ENCODE measurements at regions not wholly inside any gene's neighbourhood (a gene's known extent, or its start where the extent isn't known, plus 50 kb on each side); places are given as distances from the start of the nearest gene placed in this dataset.

DNA sequence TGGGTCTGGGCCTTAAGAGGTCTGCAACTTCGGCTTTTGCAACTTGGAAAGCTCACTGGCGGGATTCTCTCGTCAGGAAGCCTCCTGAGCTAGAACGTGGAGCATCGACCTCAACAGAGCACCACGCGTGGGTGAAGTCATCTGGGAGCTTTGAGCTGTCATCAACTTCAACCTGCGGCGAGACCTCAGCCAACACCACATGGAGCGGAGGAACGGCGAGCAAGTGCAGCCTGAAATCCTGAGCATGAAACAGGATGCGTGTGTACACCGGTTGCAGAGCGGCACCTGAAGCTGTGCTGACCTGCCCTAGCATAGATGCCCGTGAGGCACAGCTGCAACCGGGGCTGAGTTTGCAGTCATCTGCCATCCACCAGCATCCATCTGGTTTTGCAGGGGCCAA is 295.7 kb upstream of the SHH start:
- H3K9ac ChIP-seq (ENCODE audit: low read depth, low read length) = no peak overlapping the region
- WGBS = 94% methylated on average over 17 of the region's 17 CpGs
- no peak overlapping the region for H3K27ac ChIP-seq (ENCODE audit: low read depth, low read length)
- no peaks in the 10 kb centered on the region for H3K27me3 ChIP-seq (ENCODE audit: insufficient read depth, low read length)
- no peaks in the 10 kb centered on the region for H3K9me3 ChIP-seq (ENCODE audit: insufficient read depth, low read depth, low read length)
- H3K4me3 ChIP-seq (ENCODE audit: low read length) = no peak overlapping the region
- H3K4me1 ChIP-seq (ENCODE audit: insufficient read depth, low read length) = no peaks in the 10 kb centered on the region
- H3K36me3 ChIP-seq (ENCODE audit: insufficient read depth, low read length) = no peaks in the 10 kb centered on the region

DNA sequence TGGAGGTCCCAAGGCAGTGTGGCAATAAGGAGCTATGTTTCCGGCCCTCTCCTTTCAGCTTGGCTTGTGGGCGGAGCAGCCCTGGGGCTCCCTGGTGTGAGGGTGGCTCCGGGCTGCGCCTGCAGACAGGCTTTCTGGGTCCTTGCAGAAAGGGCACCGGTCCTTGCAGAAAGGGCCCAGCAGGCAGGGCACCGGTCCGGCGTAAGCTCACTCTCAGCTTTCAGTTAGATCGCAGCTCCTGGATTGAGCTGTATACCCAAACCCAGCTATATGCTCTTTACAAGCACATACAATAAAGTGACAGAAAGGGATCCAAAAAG is 293.8 kb upstream of the SHH start:
- no peak overlapping the region for H3K9ac ChIP-seq (ENCODE audit: low read depth, low read length)
- 88% methylated on average over 9 of the region's 9 CpGs for WGBS

DNA sequence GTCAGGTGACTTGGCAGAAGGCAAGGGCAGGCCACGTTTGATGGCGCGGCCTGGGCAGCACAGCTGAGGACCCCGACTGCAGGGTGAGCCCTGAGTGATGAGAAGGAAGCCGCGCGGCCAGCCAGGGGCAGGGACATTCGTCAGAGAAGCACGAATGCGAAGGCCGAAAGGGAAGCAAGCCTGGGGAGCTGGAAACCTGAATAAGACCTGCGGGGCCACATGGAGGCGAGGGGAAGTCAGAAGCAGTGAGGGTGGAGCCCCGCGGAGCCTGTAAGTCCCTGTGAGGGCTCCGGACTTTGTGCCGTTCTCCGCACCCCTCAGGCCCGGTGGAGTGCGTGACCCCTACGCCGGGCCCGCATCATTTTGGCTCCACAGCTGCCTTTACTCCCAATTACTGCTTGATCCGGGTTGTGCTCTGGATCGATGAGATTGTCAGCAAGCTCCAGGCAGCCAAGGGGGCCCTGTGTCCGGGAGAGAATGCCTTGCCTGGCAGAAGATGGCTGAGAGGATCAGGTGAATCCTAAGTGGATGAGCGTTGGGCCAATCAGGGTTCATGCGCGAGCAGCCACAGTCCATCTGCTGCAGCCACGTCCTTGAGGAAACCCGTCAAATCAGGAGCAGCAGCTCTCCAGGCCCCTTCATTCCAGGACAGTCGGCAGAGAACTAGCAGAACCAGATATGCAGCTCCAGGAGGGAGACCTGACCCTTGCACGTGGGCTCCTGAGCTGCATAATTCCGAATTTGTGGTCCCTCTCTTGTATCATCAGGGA is 293.3 kb upstream of the SHH start:
- H3K27me3 ChIP-seq (ENCODE audit: insufficient read depth, low read length) = no peaks in the 10 kb centered on the region
- H3K4me1 ChIP-seq (ENCODE audit: insufficient read depth, low read length) = no peaks in the 10 kb centered on the region
- H3K4me3 ChIP-seq (ENCODE audit: low read length) = no peak overlapping the region
- H3K9me3 ChIP-seq (ENCODE audit: insufficient read depth, low read depth, low read length) = no peaks in the 10 kb centered on the region
- H3K9ac ChIP-seq (ENCODE audit: low read depth, low read length) = no peak overlapping the region
- H3K27ac ChIP-seq (ENCODE audit: low read depth, low read length) = no peak overlapping the region
- WGBS = 93% methylated on average over 34 of the region's 34 CpGs
- H3K36me3 ChIP-seq (ENCODE audit: insufficient read depth, low read length) = no peaks in the 10 kb centered on the region

More for the DNA sequence above, 293.8 kb upstream of the SHH start:
- Histone ChIP-seq H3K4me3 (ENCODE audit: low read length) (no peak overlapping the region), H3K27ac (ENCODE audit: low read depth, low read length) (no peak overlapping the region), H3K9me3 (ENCODE audit: insufficient read depth, low read depth, low read length) (no peaks in the 10 kb centered on the region), H3K27me3 (ENCODE audit: insufficient read depth, low read length) (no peaks in the 10 kb centered on the region), H3K36me3 (ENCODE audit: insufficient read depth, low read length) (no peaks in the 10 kb centered on the region), H3K4me1 (ENCODE audit: insufficient read depth, low read length) (no peaks in the 10 kb centered on the region)

DNA sequence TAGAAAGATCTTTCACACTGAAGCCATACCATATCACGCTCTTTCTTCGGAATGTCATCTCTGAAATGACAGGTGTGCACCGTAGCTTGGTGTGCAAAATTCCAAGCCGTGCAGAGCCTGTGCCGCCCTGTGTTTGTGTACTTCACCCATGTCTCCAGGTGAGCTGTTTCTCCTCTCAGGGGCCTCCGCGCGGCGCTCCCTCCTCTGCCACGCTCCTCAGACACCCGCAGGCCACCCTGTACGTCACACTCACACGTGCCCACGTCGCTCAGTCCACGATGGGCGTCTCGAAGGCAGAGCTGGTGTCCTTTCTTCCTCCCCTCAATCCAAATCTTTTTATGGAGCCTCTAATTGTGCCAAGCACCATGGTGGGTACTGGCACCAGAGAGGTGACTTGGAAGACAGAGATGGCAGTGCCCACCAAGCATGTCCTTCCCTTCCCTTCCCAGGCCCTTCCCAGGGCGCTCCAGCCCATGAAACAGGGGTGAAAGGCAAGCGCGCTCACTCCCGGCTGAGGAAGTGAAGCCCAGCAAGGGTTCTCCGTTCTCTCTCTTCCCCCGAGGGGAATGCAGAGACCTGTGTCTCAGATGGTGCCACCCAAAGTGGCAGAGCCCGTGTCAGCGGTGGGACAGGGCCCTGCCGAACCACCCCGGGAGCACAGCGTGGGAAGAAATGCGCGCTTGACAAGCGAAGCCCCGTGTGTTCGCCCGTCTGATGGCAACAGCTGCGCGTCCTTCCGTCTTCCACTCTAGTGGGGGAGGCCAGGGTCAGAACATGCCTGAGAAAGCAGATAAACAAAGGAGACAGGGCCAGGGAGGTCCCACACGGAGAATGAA is 292.5 kb upstream of the SHH start:
- H3K4me1 ChIP-seq (ENCODE audit: insufficient read depth, low read length) = no peaks in the 10 kb centered on the region
- no peak overlapping the region for H3K9ac ChIP-seq (ENCODE audit: low read depth, low read length)
- 95% methylated on average over 39 of the region's 39 CpGs for WGBS
- no peak overlapping the region for H3K27ac ChIP-seq (ENCODE audit: low read depth, low read length)
- no peak overlapping the region for H3K4me3 ChIP-seq (ENCODE audit: low read length)
- H3K36me3 ChIP-seq (ENCODE audit: insufficient read depth, low read length) = no peaks in the 10 kb centered on the region
- H3K27me3 ChIP-seq (ENCODE audit: insufficient read depth, low read length) = no peaks in the 10 kb centered on the region
- no peaks in the 10 kb centered on the region for H3K9me3 ChIP-seq (ENCODE audit: insufficient read depth, low read depth, low read length)

DNA sequence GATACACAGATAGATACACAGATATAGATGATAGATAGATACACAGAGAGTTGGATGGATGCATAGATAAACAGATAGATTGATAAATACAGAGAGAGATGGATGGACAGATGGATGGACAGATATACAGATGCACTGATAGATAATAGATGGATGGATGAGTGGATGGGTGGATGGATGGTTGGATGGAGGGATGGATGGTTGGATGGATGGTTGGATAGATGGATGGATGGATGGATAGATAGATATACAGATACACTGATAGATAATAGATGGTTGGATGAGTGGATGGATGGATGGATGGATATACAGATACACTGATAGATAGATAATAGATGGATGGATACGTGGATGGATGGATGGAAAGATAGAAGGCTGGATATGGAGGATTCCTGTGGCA is 290.0 kb upstream of the SHH start:
- no peaks in the 10 kb centered on the region for H3K4me1 ChIP-seq (ENCODE audit: insufficient read depth, low read length)
- H3K9ac ChIP-seq (ENCODE audit: low read depth, low read length) = no peak overlapping the region
- no peaks in the 10 kb centered on the region for H3K9me3 ChIP-seq (ENCODE audit: insufficient read depth, low read depth, low read length)
- H3K27me3 ChIP-seq (ENCODE audit: insufficient read depth, low read length) = no peaks in the 10 kb centered on the region
- no peak overlapping the region for H3K4me3 ChIP-seq (ENCODE audit: low read length)
- no peaks in the 10 kb centered on the region for H3K36me3 ChIP-seq (ENCODE audit: insufficient read depth, low read length)
- 93% methylated on average over 1 of the region's 1 CpG for WGBS
- no peak overlapping the region for H3K27ac ChIP-seq (ENCODE audit: low read depth, low read length)

DNA sequence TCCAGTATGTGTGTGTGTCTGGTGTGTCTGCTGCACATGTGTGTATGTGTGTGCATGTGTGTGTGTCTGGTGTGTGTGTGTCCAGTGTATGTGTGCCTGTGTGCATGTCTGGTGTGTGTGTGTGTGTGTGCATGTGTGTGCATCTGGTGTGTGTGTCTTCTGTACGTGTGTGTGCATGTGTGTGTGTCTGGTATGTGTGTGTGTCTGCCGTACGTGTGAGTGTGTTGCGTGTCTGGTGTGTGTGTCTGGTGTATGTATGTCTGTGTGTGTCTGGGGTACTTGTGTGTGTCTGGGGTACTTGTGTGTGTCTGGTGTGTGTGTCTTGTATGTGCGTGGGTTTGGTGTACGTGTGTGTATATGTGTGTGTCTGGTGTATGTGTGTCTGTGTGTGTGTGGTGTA is 289.1 kb upstream of the SHH start:
- Histone ChIP-seq H3K9ac (ENCODE audit: low read depth, low read length) (no peak overlapping the region), H3K27ac (ENCODE audit: low read depth, low read length) (no peak overlapping the region), H3K9me3 (ENCODE audit: insufficient read depth, low read depth, low read length) (no peaks in the 10 kb centered on the region), H3K4me3 (ENCODE audit: low read length) (no peak overlapping the region), H3K36me3 (ENCODE audit: insufficient read depth, low read length) (no peaks in the 10 kb centered on the region), H3K4me1 (ENCODE audit: insufficient read depth, low read length) (no peaks in the 10 kb centered on the region), H3K27me3 (ENCODE audit: insufficient read depth, low read length) (no peaks in the 10 kb centered on the region)
- 94% methylated on average over 6 of the region's 6 CpGs for WGBS

DNA sequence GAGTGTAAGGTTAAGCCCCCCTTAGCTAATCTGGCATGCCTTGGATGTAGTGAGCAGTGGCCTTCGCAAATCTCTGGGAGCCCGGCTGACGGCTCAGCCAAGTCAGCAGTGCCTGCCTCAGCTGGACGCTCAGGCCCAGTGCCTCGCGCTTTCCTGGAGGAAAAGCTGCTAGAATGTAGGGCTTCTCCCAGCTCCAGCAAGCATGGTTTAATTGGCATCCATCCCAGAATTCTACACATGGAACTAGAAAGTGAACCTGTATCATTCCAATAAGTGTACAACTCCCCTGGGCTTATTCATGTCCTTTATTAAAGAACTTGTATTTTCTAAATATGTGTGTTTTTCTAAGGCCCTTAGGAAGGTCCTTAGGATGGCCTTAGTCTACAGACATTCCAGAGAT is 287.8 kb upstream of the SHH start:
- H3K27ac ChIP-seq (ENCODE audit: low read depth, low read length) = no peak overlapping the region
- H3K9ac ChIP-seq (ENCODE audit: low read depth, low read length) = no peak overlapping the region
- no peaks in the 10 kb centered on the region for H3K27me3 ChIP-seq (ENCODE audit: insufficient read depth, low read length)
- H3K4me1 ChIP-seq (ENCODE audit: insufficient read depth, low read length) = no peaks in the 10 kb centered on the region
- no peak overlapping the region for H3K4me3 ChIP-seq (ENCODE audit: low read length)
- no peaks in the 10 kb centered on the region for H3K36me3 ChIP-seq (ENCODE audit: insufficient read depth, low read length)
- 90% methylated on average over 6 of the region's 6 CpGs for WGBS
- H3K9me3 ChIP-seq (ENCODE audit: insufficient read depth, low read depth, low read length) = no peaks in the 10 kb centered on the region

DNA sequence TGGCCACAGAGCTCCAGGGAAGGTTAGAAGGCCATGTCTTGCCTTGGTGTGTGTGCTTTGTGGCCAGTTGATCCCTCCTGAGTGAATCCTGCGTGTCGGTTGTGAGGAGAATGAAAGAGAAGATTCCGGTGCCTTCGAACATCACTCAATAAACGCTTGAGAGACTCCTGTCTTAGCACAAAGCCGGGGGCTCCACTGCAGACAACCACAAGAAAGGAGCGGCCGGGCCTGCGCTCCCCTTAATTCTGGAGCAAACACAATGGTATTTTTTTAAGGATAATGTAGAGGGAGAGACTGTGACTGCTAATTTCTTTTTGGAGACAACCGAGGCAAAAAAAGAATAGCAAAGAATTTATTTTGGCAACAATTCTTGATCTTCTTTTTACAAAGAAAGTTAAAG is 286.8 kb upstream of the SHH start:
- Histone ChIP-seq H3K9ac (ENCODE audit: low read depth, low read length) (no peak overlapping the region), H3K9me3 (ENCODE audit: insufficient read depth, low read depth, low read length) (no peaks in the 10 kb centered on the region), H3K27ac (ENCODE audit: low read depth, low read length) (no peak overlapping the region), H3K27me3 (ENCODE audit: insufficient read depth, low read length) (no peaks in the 10 kb centered on the region), H3K4me1 (ENCODE audit: insufficient read depth, low read length) (no peaks in the 10 kb centered on the region), H3K4me3 (ENCODE audit: low read length) (no peak overlapping the region), H3K36me3 (ENCODE audit: insufficient read depth, low read length) (no peaks in the 10 kb centered on the region)
- 94% methylated on average over 10 of the region's 10 CpGs for WGBS

DNA sequence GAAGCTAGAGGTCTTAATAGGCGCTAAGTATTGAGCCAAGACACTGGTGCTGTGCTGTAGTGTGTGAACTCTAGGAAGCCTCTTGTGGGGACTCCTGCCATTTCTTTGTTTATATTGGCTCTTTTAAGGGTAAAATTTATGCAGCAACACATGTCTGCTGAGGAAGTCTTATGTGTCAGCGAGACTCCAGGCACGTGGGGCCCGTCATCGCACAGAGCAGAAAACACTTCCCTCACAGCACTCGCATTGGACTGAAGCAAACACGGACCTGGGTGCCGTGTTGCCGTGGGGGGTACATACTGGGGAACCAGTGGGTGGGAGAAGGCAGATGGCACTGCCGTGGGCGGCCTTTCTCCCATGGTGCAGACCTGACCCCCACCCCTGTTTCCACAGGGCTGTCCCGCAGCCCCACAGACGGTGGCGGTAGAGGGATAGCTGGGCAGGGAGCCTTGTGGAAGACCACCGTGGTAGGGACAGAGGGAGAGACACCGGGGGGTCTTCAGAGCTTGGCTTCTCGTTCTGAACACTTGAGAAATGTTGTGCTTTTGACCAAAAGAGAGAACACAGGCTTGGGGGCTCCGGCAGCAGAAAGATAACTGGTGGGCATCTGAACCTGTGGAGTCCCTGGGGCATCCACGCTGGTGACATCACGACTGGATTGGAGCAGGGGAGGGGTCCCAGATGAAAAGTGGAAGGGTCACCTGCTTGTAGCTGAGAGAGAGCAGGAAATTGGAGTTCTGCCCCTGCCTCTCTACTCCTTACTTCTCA is 284.7 kb upstream of the SHH start:
- no peak overlapping the region for H3K9ac ChIP-seq (ENCODE audit: low read depth, low read length)
- no peak overlapping the region for H3K27ac ChIP-seq (ENCODE audit: low read depth, low read length)
- H3K36me3 ChIP-seq (ENCODE audit: insufficient read depth, low read length) = no peaks in the 10 kb centered on the region
- no peak overlapping the region for H3K4me3 ChIP-seq (ENCODE audit: low read length)
- 92% methylated on average over 20 of the region's 20 CpGs for WGBS
- H3K9me3 ChIP-seq (ENCODE audit: insufficient read depth, low read depth, low read length) = no peaks in the 10 kb centered on the region
- H3K27me3 ChIP-seq (ENCODE audit: insufficient read depth, low read length) = no peaks in the 10 kb centered on the region
- H3K4me1 ChIP-seq (ENCODE audit: insufficient read depth, low read length) = no peaks in the 10 kb centered on the region

DNA sequence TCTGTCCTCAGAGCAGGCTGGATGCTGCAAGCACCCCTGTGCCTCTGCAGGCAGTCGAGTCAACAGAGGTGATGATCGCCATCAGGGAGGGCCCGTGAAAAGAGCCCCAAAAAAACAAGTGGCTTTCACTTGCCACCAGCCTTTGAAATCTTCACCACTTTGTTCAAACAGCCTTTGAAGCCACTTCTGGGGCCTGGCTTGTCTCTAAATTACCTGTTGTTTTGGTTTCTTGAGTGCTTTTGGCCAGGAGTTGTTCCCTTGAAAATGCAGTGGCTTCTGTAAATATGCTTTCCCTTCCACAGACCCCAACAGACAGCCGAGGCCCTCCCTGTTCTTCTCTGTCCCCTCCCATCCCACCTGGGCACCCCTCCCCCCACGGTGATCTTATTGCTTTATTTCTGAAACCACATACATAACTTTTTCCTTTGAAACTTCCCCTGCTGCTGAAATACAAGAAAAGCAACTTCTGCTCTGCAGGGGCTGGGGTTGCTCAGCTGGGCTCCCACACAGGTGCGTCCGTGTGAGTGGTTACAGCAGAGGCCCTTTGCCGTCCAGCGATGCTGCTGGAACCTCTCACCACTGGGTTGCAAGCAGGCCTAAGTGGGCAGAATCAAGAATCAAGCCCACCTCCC is 283.8 kb upstream of the SHH start:
- no peaks in the 10 kb centered on the region for H3K9me3 ChIP-seq (ENCODE audit: insufficient read depth, low read depth, low read length)
- H3K27me3 ChIP-seq (ENCODE audit: insufficient read depth, low read length) = no peaks in the 10 kb centered on the region
- H3K4me1 ChIP-seq (ENCODE audit: insufficient read depth, low read length) = no peaks in the 10 kb centered on the region
- no peak overlapping the region for H3K27ac ChIP-seq (ENCODE audit: low read depth, low read length)
- no peaks in the 10 kb centered on the region for H3K36me3 ChIP-seq (ENCODE audit: insufficient read depth, low read length)
- WGBS = 93% methylated on average over 9 of the region's 9 CpGs
- no peak overlapping the region for H3K9ac ChIP-seq (ENCODE audit: low read depth, low read length)
- no peak overlapping the region for H3K4me3 ChIP-seq (ENCODE audit: low read length)

Measured in HUES64 (cell line).